GM12873 (cell line): ENCODE measurements at regions not wholly inside any gene's neighbourhood (a gene's known extent, or its start where the extent isn't known, plus 50 kb on each side); places are given as distances from the start of the nearest gene placed in this dataset.

Experiments
- TF ChIP-seq, protein P1 (sequence below): IDR thresholded peaks from 2 replicates; pipeline ENCODE4 v1.5.1; 2012; ENCODE audit warnings: low read depth, mild to moderate bottlenecking, moderate library complexity, low read length, control low read depth; ENCODE audit not compliant: insufficient read depth; ENCODE audit errors: missing control alignments

DNA sequence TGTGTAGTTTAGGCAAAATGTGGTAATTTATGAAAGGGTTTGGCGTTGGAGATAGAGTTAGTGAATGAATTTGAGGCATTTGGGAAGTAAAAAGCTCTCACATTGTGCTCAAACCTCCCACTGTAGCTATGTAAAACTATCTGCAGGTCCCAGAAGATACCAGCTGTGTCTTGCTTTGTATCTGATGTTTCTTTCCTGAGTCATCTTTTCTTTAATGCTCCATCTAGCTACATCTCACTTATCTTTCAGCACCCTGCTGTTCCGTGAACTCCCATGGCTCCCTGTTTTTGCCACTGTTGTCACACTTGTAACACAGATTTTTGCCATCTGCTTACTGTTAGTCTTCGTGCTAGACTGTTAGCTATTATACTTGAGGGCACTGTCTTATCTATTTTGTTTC lies 253.1 kb downstream of the NPR3 start:
- TF ChIP-seq, protein P1, sequence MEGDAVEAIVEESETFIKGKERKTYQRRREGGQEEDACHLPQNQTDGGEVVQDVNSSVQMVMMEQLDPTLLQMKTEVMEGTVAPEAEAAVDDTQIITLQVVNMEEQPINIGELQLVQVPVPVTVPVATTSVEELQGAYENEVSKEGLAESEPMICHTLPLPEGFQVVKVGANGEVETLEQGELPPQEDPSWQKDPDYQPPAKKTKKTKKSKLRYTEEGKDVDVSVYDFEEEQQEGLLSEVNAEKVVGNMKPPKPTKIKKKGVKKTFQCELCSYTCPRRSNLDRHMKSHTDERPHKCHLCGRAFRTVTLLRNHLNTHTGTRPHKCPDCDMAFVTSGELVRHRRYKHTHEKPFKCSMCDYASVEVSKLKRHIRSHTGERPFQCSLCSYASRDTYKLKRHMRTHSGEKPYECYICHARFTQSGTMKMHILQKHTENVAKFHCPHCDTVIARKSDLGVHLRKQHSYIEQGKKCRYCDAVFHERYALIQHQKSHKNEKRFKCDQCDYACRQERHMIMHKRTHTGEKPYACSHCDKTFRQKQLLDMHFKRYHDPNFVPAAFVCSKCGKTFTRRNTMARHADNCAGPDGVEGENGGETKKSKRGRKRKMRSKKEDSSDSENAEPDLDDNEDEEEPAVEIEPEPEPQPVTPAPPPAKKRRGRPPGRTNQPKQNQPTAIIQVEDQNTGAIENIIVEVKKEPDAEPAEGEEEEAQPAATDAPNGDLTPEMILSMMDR, result no peak

DNA sequence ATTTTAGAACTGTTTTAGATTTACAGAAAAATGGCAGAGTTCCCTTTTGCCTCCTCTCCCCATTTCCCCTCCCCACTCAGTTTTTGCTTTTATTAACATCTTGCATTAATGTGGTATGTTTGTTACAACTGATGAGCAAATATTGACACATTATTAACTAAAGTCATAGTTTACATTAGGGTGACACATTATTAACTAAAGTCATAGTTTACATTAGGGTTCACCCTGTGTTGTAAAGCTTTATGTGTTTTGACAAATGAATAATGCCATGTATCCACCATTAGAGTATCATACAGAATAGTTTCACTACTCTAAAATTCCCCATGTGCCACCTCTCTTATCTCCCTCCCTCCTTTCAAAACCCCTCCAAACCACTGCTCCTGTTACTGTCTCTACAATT lies 262.5 kb downstream of the NPR3 start:
- TF ChIP-seq, protein P1, result no peak

DNA sequence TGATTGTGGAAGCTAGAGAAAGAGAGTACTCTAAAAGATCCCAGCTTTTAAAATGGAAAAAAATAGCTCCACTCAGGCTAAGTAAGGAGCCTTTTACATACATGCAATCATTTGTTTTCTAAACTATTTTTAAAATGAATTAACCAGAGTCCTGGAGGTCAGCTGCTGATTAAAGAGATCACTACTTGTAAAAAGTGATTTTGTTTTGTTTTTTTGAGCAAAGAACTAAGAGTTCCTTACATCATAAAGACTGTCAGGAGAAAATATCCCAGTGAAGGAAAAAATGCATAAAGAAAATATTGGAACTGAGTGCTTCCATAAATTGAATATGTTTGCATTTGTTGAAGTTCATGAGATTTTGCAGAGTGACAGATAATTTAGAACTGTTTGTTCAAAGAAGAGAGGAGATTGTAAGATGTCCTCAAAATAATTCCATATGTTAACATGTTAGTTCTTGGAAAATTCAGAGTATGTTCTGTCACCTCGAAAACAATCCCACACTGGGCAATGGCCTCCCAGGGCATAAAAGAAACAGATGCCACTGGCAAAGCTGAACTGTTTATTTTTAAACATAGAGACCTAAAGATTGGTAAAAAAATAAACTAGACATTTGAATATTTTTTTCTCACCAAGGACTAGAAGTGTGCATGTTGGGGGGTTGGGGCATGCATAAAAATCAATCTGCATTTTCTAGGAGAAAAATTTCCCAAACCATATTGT lies 264.7 kb downstream of the NPR3 start:
- TF ChIP-seq, protein P1, result no peak

DNA sequence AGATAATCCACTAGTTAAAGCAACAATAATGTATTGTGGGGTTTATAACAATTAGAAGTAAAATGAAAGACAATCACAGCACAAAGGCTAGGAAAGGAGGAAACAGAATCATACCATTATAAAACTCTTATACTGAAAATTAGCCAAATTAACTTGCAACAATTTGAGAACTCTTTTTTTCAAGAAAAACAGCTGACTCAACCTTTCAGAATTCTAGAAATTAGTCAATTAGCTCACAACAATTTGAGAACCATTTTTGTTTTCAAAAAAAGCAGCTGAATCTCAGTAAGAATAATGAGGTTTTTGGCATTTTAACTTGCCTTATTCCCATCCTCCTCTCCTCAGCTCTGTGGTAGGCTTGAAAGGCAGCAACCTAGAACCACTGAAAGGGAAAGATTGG lies 269.9 kb downstream of the NPR3 start:
- TF ChIP-seq, protein P1, result no peak

DNA sequence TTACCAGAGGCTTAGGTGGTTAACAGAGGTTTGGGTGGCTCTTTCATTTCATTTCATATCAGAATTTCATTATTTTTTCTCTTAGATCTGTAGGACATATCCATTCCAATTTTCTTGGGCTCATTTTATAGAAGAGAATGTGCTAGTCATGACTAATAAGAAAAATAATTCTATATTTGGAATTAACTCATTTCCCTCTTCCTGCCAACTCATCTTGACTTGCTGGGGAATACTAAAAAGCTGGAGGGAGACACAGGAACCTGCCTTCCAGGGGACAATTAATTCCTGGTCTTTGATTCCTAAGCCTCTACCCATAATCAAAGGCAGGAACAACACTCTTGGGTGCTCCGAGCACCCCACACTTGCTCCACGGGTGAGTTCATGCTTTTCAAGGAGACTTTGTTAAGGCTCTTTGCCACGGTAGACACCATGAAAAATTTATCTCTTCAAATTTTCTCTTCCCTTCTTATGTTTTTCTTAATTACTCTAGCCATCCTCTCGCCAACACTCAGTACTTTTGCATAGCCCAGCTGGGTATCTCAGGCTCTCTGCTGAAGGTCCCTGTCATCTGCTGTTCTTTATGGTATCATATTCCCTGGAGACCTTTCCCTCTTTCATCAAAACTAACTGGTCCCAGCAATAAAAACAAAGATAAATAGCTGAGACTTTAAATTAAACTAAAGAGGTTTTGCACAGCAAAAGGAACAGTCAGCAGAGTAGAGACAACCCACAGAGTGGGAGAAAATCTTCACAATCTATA lies 273.9 kb downstream of the NPR3 start:
- TF ChIP-seq, protein P1, result no peak

DNA sequence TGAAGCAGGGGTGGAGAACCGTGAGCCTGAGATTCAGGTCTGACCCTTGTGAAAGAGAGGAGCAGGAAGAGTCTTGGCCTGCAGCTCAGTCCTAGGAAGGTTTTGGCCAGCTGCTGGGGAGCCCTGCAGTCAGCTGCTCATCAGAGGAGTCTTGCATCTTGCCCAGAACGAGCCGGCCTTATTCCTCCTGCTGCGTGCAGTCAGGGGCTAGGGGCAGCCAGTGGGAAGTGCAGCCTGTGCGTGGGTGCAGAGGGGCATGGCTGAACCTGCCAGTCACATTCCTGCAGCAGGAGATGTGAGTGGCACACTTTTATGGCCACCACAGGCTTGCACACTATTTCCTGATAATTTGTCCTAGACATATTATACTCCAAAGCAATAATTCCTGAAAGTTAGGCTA lies 278.7 kb downstream of the NPR3 start:
- TF ChIP-seq, protein P1, result no peak

DNA sequence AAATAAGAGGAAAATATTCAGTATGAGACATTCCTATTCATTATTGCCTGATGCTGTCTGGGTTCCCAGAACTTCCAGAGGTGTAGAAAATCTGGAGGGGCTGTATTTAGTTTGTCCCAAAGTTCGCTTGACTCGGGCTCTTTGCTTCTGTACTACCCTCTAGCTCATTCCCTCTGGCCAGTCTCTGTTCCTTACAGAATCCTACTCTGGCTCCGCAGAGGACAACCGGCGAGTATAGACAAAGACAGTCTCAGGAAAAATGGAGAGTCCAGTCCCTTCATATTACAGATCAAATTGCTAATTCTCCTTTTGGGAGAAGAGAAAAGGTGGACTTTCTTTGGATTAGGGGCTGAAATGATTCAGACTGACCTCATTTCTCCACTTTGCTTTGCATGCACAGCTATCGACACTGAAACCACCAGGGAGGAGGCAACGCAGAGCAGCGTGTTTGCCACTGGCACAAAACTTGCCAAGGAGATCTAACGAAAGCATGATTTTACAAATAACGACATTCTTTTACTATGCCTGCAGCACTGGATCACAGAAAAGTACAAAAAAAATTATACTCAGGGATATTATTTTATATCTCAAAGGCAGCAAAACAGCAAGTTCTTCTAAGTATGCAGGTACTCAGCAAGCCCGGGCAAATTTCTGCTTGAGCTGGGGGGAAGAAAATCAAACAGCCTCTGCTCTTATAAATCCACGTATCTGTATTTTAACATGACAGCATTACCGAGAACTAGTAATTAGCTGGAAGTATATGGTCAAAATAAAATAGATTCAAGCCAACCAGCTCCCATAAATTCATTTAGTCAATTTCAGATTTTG lies 279.7 kb downstream of the NPR3 start:
- TF ChIP-seq, protein P1, result no peak
